Panc1 (cell line): ENCODE measurements at regions not wholly inside any gene's neighbourhood (a gene's known extent, or its start where the extent isn't known, plus 50 kb on each side); places are given as distances from the start of the nearest gene placed in this dataset.

ENCODE experiments used
- ATAC-seq: fragments of 200-7000 bp; cut with Tn5 transposase; 2 replicates; pipeline ENCODE4 v1.9.1; 2020; ENCODE audit warnings: mild to moderate bottlenecking, moderate library complexity
- BruUV-seq: library from RNA; stranded (reverse); fragments of 400-500 nt; replicated peaks from 2 replicates; lab custom pipeline; 2021; lab: Mats Ljungman, UMichigan
- CTCF ChIA-PET: fragments of 300-600 bp; sonication (Branson Sonifier 250); formaldehyde crosslinking; loops from one replicate; lab custom pipeline; 2022; ENCODE audit warnings: antibody characterized with exemption; lab: Charles Lee
- POLR2A ChIA-PET: fragments of 300-600 bp; sonication (Branson Sonifier 250); formaldehyde crosslinking; loops from one replicate; lab custom pipeline; 2022; ENCODE audit warnings: antibody characterized with exemption; lab: Charles Lee
- DNase-seq: peaks from one replicate; pipeline ENCODE4 v3.0.0-alpha.2; 2010; ENCODE audit warnings: low read depth, low spot score
- H3K27ac ChIP-seq: 2 replicates; pipeline ENCODE4 v1.5.1; 2011; ENCODE audit warnings: mild to moderate bottlenecking, low read length, inconsistent platforms
- H3K27me3 ChIP-seq: fragments of 200-500 bp; sonication (Bioruptor generic); 2 replicates; pipeline ENCODE4 v1.6.0; 2014; ENCODE audit warnings: low read length, inconsistent platforms; ENCODE audit not compliant: control insufficient read depth, insufficient read depth
- H3K36me3 ChIP-seq: fragments of 200-500 bp; sonication (Bioruptor generic); 2 replicates; pipeline ENCODE4 v1.5.1; 2014; ENCODE audit warnings: inconsistent platforms, mild to moderate bottlenecking, low read length, moderate library complexity; ENCODE audit not compliant: control insufficient read depth, insufficient read depth
- H3K4me1 ChIP-seq: 2 replicates; pipeline ENCODE4 v1.5.1; 2011; ENCODE audit warnings: inconsistent platforms, mild to moderate bottlenecking, low read length, moderate library complexity; ENCODE audit not compliant: control insufficient read depth, insufficient read depth
- H3K4me3 ChIP-seq, 2 experiments: 2 replicates each; pipeline ENCODE4 v1.5.1; 2011 to 2012; ENCODE audit warnings: low read depth in 2 of 2, low read length in 2 of 2, mild to moderate bottlenecking in 2 of 2, inconsistent platforms in 1 of 2, moderate library complexity in 1 of 2
- H3K9me3 ChIP-seq: fragments of 200-500 bp; sonication (Bioruptor generic); 2 replicates; pipeline ENCODE4 v1.5.1; 2014; ENCODE audit warnings: low read depth, mild to moderate bottlenecking, inconsistent platforms, low read length, moderate library complexity; ENCODE audit not compliant: control insufficient read depth, insufficient read depth
- CTCF ChIP-seq: fragments of 450-650 bp; IDR thresholded peaks from 2 replicates; pipeline ENCODE4 v1.5.1; 2017; ENCODE audit warnings: mild to moderate bottlenecking
- POLR2AphosphoS5 ChIP-seq: IDR thresholded peaks from 2 replicates; pipeline ENCODE4 v1.6.1; 2012; ENCODE audit warnings: mild to moderate bottlenecking, low read depth, low read length, moderate library complexity
- REST ChIP-seq, 2 experiments: IDR thresholded peaks; 2 replicates each; pipeline ENCODE4 v1.6.1; 2011 to 2012; ENCODE audit warnings: low read depth in 2 of 2, control low read depth in 1 of 2, low read length in 1 of 2, mild to moderate bottlenecking in 1 of 2, moderate library complexity in 1 of 2; ENCODE audit not compliant: insufficient read depth in 1 of 2
- SIN3A ChIP-seq: IDR thresholded peaks from 2 replicates; pipeline ENCODE4 v1.6.1; 2012; ENCODE audit warnings: low read depth, mild to moderate bottlenecking, low read length, moderate library complexity, borderline replicate concordance; ENCODE audit not compliant: insufficient read depth
- TCF7L2 ChIP-seq: IDR thresholded peaks from 2 replicates; pipeline ENCODE4 v1.6.1; 2011; ENCODE audit warnings: mild to moderate bottlenecking, low read depth, low read length, inconsistent platforms
- in situ Hi-C: cut with HindIII; loops from 2 replicates; pipeline ENCODE4 v1.10.0; 2016; ENCODE audit warnings: low sequenced_read_pairs, low pct_unique_long_range_greater_than_20kb
- intact Hi-C: fragments of 100-400 bp; cut with micrococcal nuclease; formaldehyde crosslinking; loops from one replicate; pipeline ENCODE4 v1.10.0; 2022; ENCODE audit not compliant: unreplicated experiment

DNA sequence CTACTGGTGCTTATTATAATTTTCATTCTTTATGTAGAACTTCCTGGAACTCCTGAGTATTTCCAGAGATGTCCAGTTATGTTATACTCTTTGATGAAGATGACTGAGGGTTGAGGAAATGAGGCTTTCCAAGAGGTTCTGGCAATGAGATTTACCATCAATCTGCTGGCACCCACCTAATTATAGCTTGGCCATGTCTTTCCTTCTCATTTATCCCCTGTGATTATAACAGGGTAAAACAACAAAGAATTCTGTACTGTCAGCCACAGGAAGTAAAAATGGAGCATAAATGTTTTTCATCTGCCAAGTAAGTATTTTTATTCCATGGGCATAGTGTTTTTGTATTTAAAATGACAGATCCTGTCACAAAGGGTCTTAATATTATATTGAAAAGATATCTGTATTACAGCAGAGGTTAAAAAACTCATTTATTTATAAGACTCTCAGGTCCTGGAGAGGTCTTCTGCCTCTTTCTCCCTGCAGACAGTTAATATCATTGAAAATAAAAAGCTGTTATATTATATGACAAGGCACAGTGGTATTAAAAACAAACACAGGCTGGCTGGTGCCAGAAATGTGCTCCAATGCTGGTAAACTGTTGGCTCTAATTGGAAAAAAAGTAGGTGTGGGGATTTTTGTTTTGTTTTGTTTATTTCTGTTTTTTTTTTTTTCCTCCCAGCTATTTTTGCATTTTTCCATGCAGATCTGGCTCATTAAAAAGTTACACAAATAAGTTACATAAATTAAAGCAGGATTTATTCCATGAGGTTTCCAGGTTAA, 1764.1 kb upstream of the CELF4 start:
- H3K36me3 ChIP-seq, result no peaks in the 10 kb centered on the region
- ATAC-seq, result no peak
- no peak for DNase-seq
- no peak overlapping the region for H3K4me3 ChIP-seq
- no peaks in the 10 kb centered on the region for H3K27me3 ChIP-seq
- H3K4me1 ChIP-seq, result no peaks in the 10 kb centered on the region
- intact Hi-C loops, result no loop called here
- POLR2A ChIA-PET, result no interaction called here
- no TSS peak for BruUV-seq
- in situ Hi-C loops, result no loop called here
- CTCF ChIA-PET, result no interaction called here
- TF ChIP-seq REST (IDR thresholded peaks at IDR 0.05; ENCODE audit: insufficient read depth in 1 of 2, low read depth in 2 of 2, low read length in 1 of 2), result no peak
- no peak for TF ChIP-seq SIN3A
- TF ChIP-seq CTCF, result no peak
- no peak for TF ChIP-seq TCF7L2
- H3K9me3 ChIP-seq, result no peaks in the 10 kb centered on the region
- no peak overlapping the region for H3K27ac ChIP-seq

DNA sequence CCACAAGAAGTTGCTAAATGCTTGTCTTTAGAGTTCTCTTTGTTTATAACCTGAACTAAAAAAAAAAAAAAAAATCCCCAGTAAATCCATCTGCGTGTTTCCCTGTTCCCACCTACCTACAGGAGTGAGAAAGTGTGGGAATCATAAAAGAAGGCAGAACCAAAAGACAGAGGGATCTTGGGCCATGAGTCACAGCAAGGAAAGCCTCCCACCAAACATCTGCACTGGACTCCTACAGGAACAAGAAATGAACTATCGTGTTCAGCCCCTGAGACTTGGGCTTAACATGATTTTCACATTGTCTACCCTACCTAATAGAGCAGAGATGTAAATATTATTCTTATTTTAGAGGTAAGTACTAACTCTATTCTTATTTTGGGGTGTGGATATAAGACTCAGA, 1761.2 kb upstream of the CELF4 start:
- Histone ChIP-seq H3K9me3 (no peaks in the 10 kb centered on the region), H3K4me3 (no peak overlapping the region), H3K36me3 (no peaks in the 10 kb centered on the region), H3K4me1 (no peaks in the 10 kb centered on the region), H3K27me3 (no peaks in the 10 kb centered on the region), H3K27ac (no peak overlapping the region)
- no TSS peak for BruUV-seq
- POLR2A ChIA-PET, result no interaction called here
- intact Hi-C loops (no loop called here), in situ Hi-C loops (no loop called here)
- ATAC-seq (no peak), DNase-seq (no peak)
- TF ChIP-seq TCF7L2 (no peak), SIN3A (no peak), CTCF (no peak), POLR2AphosphoS5 (no peak), REST (IDR thresholded peaks at IDR 0.05; ENCODE audit: insufficient read depth in 1 of 2, low read depth in 2 of 2, low read length in 1 of 2) (no peak)
- CTCF ChIA-PET, result no interaction called here
